Neural crest cell (in vitro differentiated cells): ENCODE measurements at regions not wholly inside any gene's neighbourhood (a gene's known extent, or its start where the extent isn't known, plus 50 kb on each side); places are given as distances from the start of the nearest gene placed in this dataset.

Experiments used
- DNase-seq: peaks from one replicate; pipeline ENCODE4 v3.0.0; 2021; ENCODE audit warnings: low read depth, mixed read lengths, low spot score
- H3K27ac Mint-ChIP-seq: one replicate; pipeline ENCODE4 v1.8.0; 2021; ENCODE audit warnings: mild to moderate bottlenecking, mixed read lengths; ENCODE audit not compliant: unreplicated experiment
- H3K27me3 Mint-ChIP-seq: 2 replicates; pipeline ENCODE4 v1.8.0; 2021; ENCODE audit warnings: low read depth, mild to moderate bottlenecking, mixed read lengths
- H3K36me3 Mint-ChIP-seq: 2 replicates; pipeline ENCODE4 v1.8.0; 2021; ENCODE audit warnings: low read depth, mild to moderate bottlenecking, mixed read lengths
- H3K4me1 Mint-ChIP-seq: 2 replicates; pipeline ENCODE4 v1.8.0; 2021; ENCODE audit warnings: mixed read lengths
- H3K4me3 Mint-ChIP-seq: one replicate; pipeline ENCODE4 v1.8.0; 2021; ENCODE audit warnings: mild to moderate bottlenecking, mixed read lengths
- H3K9me3 Mint-ChIP-seq: 2 replicates; pipeline ENCODE4 v1.8.0; 2021; ENCODE audit warnings: mixed read lengths
- CTCF ChIP-seq: fragments of 200-600 bp; sonication (generic); conservative IDR thresholded peaks from 2 replicates; pipeline ENCODE4 v1.5.0; 2021; ENCODE audit warnings: antibody characterized with exemption, mild to moderate bottlenecking

- Mint-ChIP-seq H3K36me3 (peaks cover 15% of the 10 kb centered on the region), H3K27me3 (no peaks in the 10 kb centered on the region), H3K4me3 (no peak overlapping the region), H3K27ac (no peak overlapping the region), H3K4me1 (peaks cover 6% of the 10 kb centered on the region), H3K9me3 (peaks cover 8% of the 10 kb centered on the region)
- no peak for TF ChIP-seq CTCF
- DNase-seq: no peak
Observed at GRCh38 chr21:31455506-31455905, 111.4 kb upstream of the TIAM1 start.

GRCh38 chr21:31450980-31451379 is 106.9 kb upstream of the TIAM1 start:
- Mint-ChIP-seq H3K4me3 (no peak overlapping the region), H3K36me3 (peaks cover 24% of the 10 kb centered on the region), H3K27me3 (no peaks in the 10 kb centered on the region), H3K27ac (no peak overlapping the region), H3K9me3 (peaks cover 8% of the 10 kb centered on the region), H3K4me1 (peaks cover 16% of the 10 kb centered on the region)
- no peak for DNase-seq
- no peak for TF ChIP-seq CTCF

DNA sequence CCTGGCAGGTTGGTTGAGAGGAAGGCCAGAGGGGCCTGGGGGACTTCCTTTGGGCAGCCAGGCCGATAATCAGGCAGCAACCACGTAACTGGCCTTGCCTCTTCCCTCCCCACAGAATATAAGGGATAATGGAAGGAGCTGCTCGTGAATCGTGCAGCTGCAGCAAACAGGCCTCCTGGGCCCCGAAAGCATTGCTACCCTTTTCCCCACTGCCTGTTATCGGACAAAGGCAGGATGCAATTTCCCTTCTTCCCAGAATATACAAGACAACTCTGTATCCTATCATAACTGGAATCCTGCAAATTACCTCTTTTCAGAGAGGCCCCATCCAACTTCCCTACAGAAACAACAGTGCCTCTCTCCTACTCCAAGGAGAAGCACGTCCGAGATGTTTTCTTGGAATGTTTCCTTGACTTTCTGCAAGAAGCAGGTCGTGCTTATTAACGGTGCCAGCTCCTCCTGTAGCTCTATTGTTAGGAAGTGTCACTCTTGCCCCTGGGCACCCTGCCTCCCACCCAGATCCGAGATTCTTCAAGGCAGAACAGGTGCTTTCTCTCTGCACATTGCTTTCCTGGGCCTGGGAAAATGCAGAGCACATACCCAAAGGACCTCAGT is 106.0 kb upstream of the TIAM1 start:
- Mint-ChIP-seq H3K9me3 (peaks cover 8% of the 10 kb centered on the region), H3K36me3 (peaks cover 24% of the 10 kb centered on the region), H3K4me1 (peaks cover 16% of the 10 kb centered on the region), H3K4me3 (no peak overlapping the region), H3K27me3 (no peaks in the 10 kb centered on the region), H3K27ac (peak overlapping the region; percentile 64)
- no peak for DNase-seq
- TF ChIP-seq CTCF: no peak

DNA sequence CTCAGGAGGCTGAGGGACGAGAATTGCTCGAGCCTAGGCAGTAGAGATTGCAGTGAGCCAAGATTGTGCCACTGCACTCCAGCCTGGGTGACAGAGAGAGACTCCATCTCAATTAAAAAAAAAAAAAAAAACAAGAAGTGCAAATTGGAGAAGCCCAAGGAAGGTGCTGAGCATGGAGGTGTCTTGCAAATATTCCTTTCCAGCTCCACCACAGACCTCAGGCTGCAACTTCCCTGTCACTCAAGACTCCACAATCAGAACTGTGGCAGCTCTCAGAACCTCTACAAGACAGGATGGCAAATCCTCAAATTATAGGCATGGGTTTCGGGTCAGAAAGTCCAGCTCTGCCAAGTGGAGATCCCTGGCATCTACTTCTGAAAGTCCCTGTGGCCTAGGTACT is 104.4 kb upstream of the TIAM1 start:
- Mint-ChIP-seq H3K36me3 (peaks cover 19% of the 10 kb centered on the region), H3K4me3 (no peak overlapping the region), H3K9me3 (peaks cover 4% of the 10 kb centered on the region), H3K27ac (no peak overlapping the region), H3K4me1 (peaks cover 12% of the 10 kb centered on the region), H3K27me3 (no peaks in the 10 kb centered on the region)
- TF ChIP-seq CTCF: no peak
- DNase-seq: no peak

DNA sequence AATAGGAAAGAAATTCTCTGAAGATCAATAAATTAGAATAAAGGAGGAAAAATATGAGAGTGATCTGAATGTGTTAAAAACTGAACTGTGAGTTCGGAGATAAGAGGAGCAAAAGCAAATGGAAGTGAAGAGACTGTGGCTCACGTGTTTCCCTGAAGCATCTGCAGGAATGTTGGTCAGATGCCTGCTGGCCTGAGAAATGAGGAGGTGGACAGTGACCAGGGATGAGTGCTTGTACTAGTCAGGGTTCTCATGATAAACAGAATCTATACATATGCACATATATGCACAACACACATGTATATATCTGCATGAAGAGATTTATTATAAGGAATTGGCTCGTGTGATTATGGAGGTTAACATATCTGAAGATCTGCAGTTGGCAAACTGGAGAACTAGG is 103.4 kb upstream of the TIAM1 start:
- DNase-seq: no peak
- no peak overlapping the region for H3K27ac Mint-ChIP-seq
- no peak overlapping the region for H3K4me3 Mint-ChIP-seq
- peaks cover 20% of the 10 kb centered on the region for H3K36me3 Mint-ChIP-seq
- peaks cover 5% of the 10 kb centered on the region for H3K9me3 Mint-ChIP-seq
- H3K4me1 Mint-ChIP-seq: peaks cover 12% of the 10 kb centered on the region
- no peaks in the 10 kb centered on the region for H3K27me3 Mint-ChIP-seq
- no peak for TF ChIP-seq CTCF
